ENCODE measurements at regions not wholly inside any gene's neighbourhood (a gene's known extent, or its start where the extent isn't known, plus 50 kb on each side); places are given as distances from the start of the nearest gene placed in this dataset.

- no peak for DNase-seq (ENCODE audit: low read depth in 4 of 4, low spot score in 1 of 4)
These were observed 50.3 kb upstream of the CXCL12 start for GRCh38 chr10:44435196-44435595.

- no peak for DNase-seq (ENCODE audit: low read depth in 4 of 4, low spot score in 1 of 4)
These were observed 51.3 kb upstream of the CXCL12 start for GRCh38 chr10:44436240-44436639.

GRCh38 chr10:44437840-44438511, 53.1 kb upstream of the CXCL12 start:
- no peak for DNase-seq (ENCODE audit: low read depth in 4 of 4, low spot score in 1 of 4)

GRCh38 chr10:44439239-44439957, 54.5 kb upstream of the CXCL12 start:
- no peak for DNase-seq (ENCODE audit: low read depth in 4 of 4, low spot score in 1 of 4)

- DNase-seq (ENCODE audit: low read depth in 4 of 4, low spot score in 1 of 4) = no peak
These were observed 55.0 kb upstream of the CXCL12 start for GRCh38 chr10:44439958-44440244.

- no peak for DNase-seq (ENCODE audit: low read depth in 4 of 4, low spot score in 1 of 4)
These were observed 72.4 kb upstream of the CXCL12 start for GRCh38 chr10:44457259-44457658.

GRCh38 chr10:44458671-44459413, 73.9 kb upstream of the CXCL12 start:
- DNase-seq (ENCODE audit: low read depth in 4 of 4, low spot score in 1 of 4) = no peak

- DNase-seq (ENCODE audit: low read depth in 4 of 4, low spot score in 1 of 4) = no peak
These were observed 74.8 kb upstream of the CXCL12 start for GRCh38 chr10:44459671-44460070.

GRCh38 chr10:44460416-44460815, 75.5 kb upstream of the CXCL12 start:
- no peak for DNase-seq (ENCODE audit: low read depth in 4 of 4, low spot score in 1 of 4)

- DNase-seq (ENCODE audit: low read depth in 4 of 4, low spot score in 1 of 4) = no peak
These were observed 77.5 kb upstream of the CXCL12 start for GRCh38 chr10:44462338-44462914.

GRCh38 chr10:44463511-44464121, 78.7 kb upstream of the CXCL12 start:
- DNase-seq (ENCODE audit: low read depth in 4 of 4, low spot score in 1 of 4) = no peak

GRCh38 chr10:44464503-44464902, 79.6 kb upstream of the CXCL12 start:
- DNase-seq (ENCODE audit: low read depth in 4 of 4, low spot score in 1 of 4) = no peak

GRCh38 chr10:44465401-44466115, 80.7 kb upstream of the CXCL12 start:
- DNase-seq (ENCODE audit: low read depth in 4 of 4, low spot score in 1 of 4) = no peak

- DNase-seq (ENCODE audit: low read depth in 4 of 4, low spot score in 1 of 4) = no peak
These were observed 81.3 kb upstream of the CXCL12 start for GRCh38 chr10:44466236-44466635.

GRCh38 chr10:44467090-44467489, 82.2 kb upstream of the CXCL12 start:
- no peak for DNase-seq (ENCODE audit: low read depth in 4 of 4, low spot score in 1 of 4)

GRCh38 chr10:44467900-44468299, 83.0 kb upstream of the CXCL12 start:
- DNase-seq (ENCODE audit: low read depth in 4 of 4, low spot score in 1 of 4) = no peak

- DNase-seq (ENCODE audit: low read depth in 4 of 4, low spot score in 1 of 4) = no peak
These were observed 83.6 kb upstream of the CXCL12 start for GRCh38 chr10:44468525-44468924.

- no peak for DNase-seq (ENCODE audit: low read depth in 4 of 4, low spot score in 1 of 4)
These were observed 84.1 kb upstream of the CXCL12 start for GRCh38 chr10:44468965-44469364.

GRCh38 chr10:44470784-44471183, 85.9 kb upstream of the CXCL12 start:
- DNase-seq (ENCODE audit: low read depth in 4 of 4, low spot score in 1 of 4) = no peak

- DNase-seq (ENCODE audit: low read depth in 4 of 4, low spot score in 1 of 4) = no peak
These were observed 86.5 kb upstream of the CXCL12 start for GRCh38 chr10:44471410-44471809.

GRCh38 chr10:44473146-44473545, 88.2 kb upstream of the CXCL12 start:
- no peak for DNase-seq (ENCODE audit: low read depth in 4 of 4, low spot score in 1 of 4)

Measured in stimulated activated CD4-positive, alpha-beta T cell treated with anti-CD3 and anti-CD28 coated beads, Interleukin-1b, Interleukin-23, amount 100 ng/mL, for 24 hours (primary cell).